ENCODE measurements at regions not wholly inside any gene's neighbourhood (a gene's known extent, or its start where the extent isn't known, plus 50 kb on each side); places are given as distances from the start of the nearest gene placed in this dataset.

GRCh38 chr15:70417535-70417934 is 319.8 kb upstream of the TLE3 start:
- no peaks in the 10 kb centered on the region for H3K27me3 ChIP-seq
- TF ChIP-seq POLR2A (IDR thresholded peaks at IDR 0.05) (no peak), CTCF (IDR thresholded peaks at IDR 0.05) (no peak), EP300 (IDR thresholded peaks at IDR 0.05) (no peak)
- WGBS, 3 donors: 71 to 84% (median 76%) methylated on average over 6 of the region's 6 CpGs

GRCh38 chr15:70416829-70417228 is 319.1 kb upstream of the TLE3 start:
- intact Hi-C loops (cut with DNase I): no loop called here
- 20 to 30% (median 21%) methylated on average over 2 of the region's 2 CpGs for WGBS, 3 donors
- no peaks in the 10 kb centered on the region for H3K4me1 ChIP-seq (ENCODE audit: insufficient read depth)

More at GRCh38 chr15:70417535-70417934, 319.8 kb upstream of the TLE3 start:
- H3K4me3 ChIP-seq: no peak overlapping the region
- H3K36me3 ChIP-seq: no peaks in the 10 kb centered on the region
- H3K27ac ChIP-seq: no peak overlapping the region
- H3K4me1 ChIP-seq (ENCODE audit: insufficient read depth): no peaks in the 10 kb centered on the region
- no peaks in the 10 kb centered on the region for H3K9me3 ChIP-seq
- intact Hi-C loops (cut with DNase I): no loop called here
- no peak for DNase-seq

GRCh38 chr15:70415398-70415797 is 317.7 kb upstream of the TLE3 start:
- Histone ChIP-seq H3K4me1 (ENCODE audit: insufficient read depth) (no peaks in the 10 kb centered on the region), H3K9me3 (no peaks in the 10 kb centered on the region), H3K27me3 (no peaks in the 10 kb centered on the region), H3K27ac (no peak overlapping the region), H3K4me3 (no peak overlapping the region), H3K36me3 (no peaks in the 10 kb centered on the region)
- TF ChIP-seq CTCF (IDR thresholded peaks at IDR 0.05) (no peak), POLR2A (IDR thresholded peaks at IDR 0.05) (no peak), EP300 (IDR thresholded peaks at IDR 0.05) (no peak)
- no peak for DNase-seq
- intact Hi-C loops (cut with DNase I): no loop called here
- WGBS, 3 donors: 57 to 66% (median 59%) methylated on average over 18 of the region's 18 CpGs

More at GRCh38 chr15:70416829-70417228, 319.1 kb upstream of the TLE3 start:
- Histone ChIP-seq H3K27me3 (no peaks in the 10 kb centered on the region), H3K9me3 (no peaks in the 10 kb centered on the region), H3K27ac (no peak overlapping the region), H3K4me3 (no peak overlapping the region), H3K36me3 (no peaks in the 10 kb centered on the region)
- DNase-seq: no peak
- no peak for TF ChIP-seq EP300 (IDR thresholded peaks at IDR 0.05)
- TF ChIP-seq CTCF (IDR thresholded peaks at IDR 0.05): no peak
- no peak for TF ChIP-seq POLR2A (IDR thresholded peaks at IDR 0.05)

GRCh38 chr15:70414626-70415025 is 316.9 kb upstream of the TLE3 start:
- 68 to 80% (median 76%) methylated on average over 5 of the region's 5 CpGs for WGBS, 3 donors
- no peaks in the 10 kb centered on the region for H3K27me3 ChIP-seq
- H3K4me3 ChIP-seq: no peak overlapping the region
- no peak overlapping the region for H3K27ac ChIP-seq
- TF ChIP-seq CTCF (IDR thresholded peaks at IDR 0.05) (no peak), EP300 (IDR thresholded peaks at IDR 0.05) (no peak), POLR2A (IDR thresholded peaks at IDR 0.05) (no peak)
- no peaks in the 10 kb centered on the region for H3K36me3 ChIP-seq
- no peaks in the 10 kb centered on the region for H3K4me1 ChIP-seq (ENCODE audit: insufficient read depth)
- DNase-seq: no peak
- H3K9me3 ChIP-seq: no peaks in the 10 kb centered on the region
- intact Hi-C loops (cut with DNase I): no loop called here

- H3K4me1 ChIP-seq (ENCODE audit: insufficient read depth): no peaks in the 10 kb centered on the region
- H3K9me3 ChIP-seq: no peaks in the 10 kb centered on the region
- DNase-seq: no peak
- H3K36me3 ChIP-seq: no peaks in the 10 kb centered on the region
- no peak overlapping the region for H3K4me3 ChIP-seq
- intact Hi-C loops (cut with DNase I): no loop called here
- H3K27ac ChIP-seq: no peak overlapping the region
- H3K27me3 ChIP-seq: no peaks in the 10 kb centered on the region
- no peak for TF ChIP-seq CTCF (IDR thresholded peaks at IDR 0.05)
- TF ChIP-seq EP300 (IDR thresholded peaks at IDR 0.05): no peak
- no peak for TF ChIP-seq POLR2A (IDR thresholded peaks at IDR 0.05)
These were observed 315.1 kb upstream of the TLE3 start for GRCh38 chr15:70412794-70413193.
